Thyroid gland (tissue), 4 donors: ENCODE measurements at regions not wholly inside any gene's neighbourhood (a gene's known extent, or its start where the extent isn't known, plus 50 kb on each side); places are given as distances from the start of the nearest gene placed in this dataset.
A peak's percentile ranks its signal among the peaks of the same experiment; 100 is the strongest.

Experiments used
- DNase-seq, 2 donors: peaks; one replicate each; pipeline ENCODE4 v3.0.0-alpha.2; 2019
- H3K27ac ChIP-seq, 3 donors: fragments of 200-600 bp; sonication (generic); 1 replicate in 2 of 3; 2 replicates in 1 of 3; pipeline ENCODE4 v1.5.1; 2016 to 2019; ENCODE audit warnings: mild to moderate bottlenecking in 1 of 3, moderate library complexity in 1 of 3
- H3K27me3 ChIP-seq: fragments of 200-600 bp; sonication (generic); one replicate; pipeline ENCODE4 v1.5.1; 2019
- H3K36me3 ChIP-seq, 2 donors: fragments of 200-600 bp; sonication (generic); one replicate each; pipeline ENCODE4 v1.5.1; 2016 to 2019
- H3K4me1 ChIP-seq, 2 donors: fragments of 200-600 bp; sonication (generic); one replicate each; pipeline ENCODE4 v1.5.1; 2017 to 2019
- H3K4me3 ChIP-seq, 3 donors: fragments of 200-600 bp; sonication (generic); replicated peaks in 1 of 3; 1 replicate in 2 of 3; 2 replicates in 1 of 3; pipeline ENCODE4 v1.5.1; 2016; ENCODE audit warnings: mild to moderate bottlenecking in 1 of 3
- H3K9me3 ChIP-seq: fragments of 200-600 bp; sonication (generic); one replicate; pipeline ENCODE4 v1.5.1; 2017
- POLR2A ChIP-seq, 2 donors: fragments of 450-650 bp; IDR thresholded peaks; one replicate each; pipeline ENCODE4 v1.6.1; 2017; ENCODE audit warnings: antibody characterized with exemption in 2 of 2, mild to moderate bottlenecking in 2 of 2, moderate library complexity in 1 of 2
- WGBS, 2 donors: methylation state at CpG; one replicate each; pipeline ENCODE4 v1.1.5; 2017; 5-methylcytosine and 5-hydroxymethylcytosine counted together
- intact Hi-C: fragments of 100-400 bp; cut with DNase I; formaldehyde crosslinking; loops from one replicate; pipeline ENCODE4 v1.15.1; 2023
- TF ChIP-seq, protein P1 (sequence below), 6 experiments: fragments of 200-600 bp in 3 of 6; fragments of 450-650 bp in 3 of 6; sonication (generic) in 3 of 6; IDR thresholded peaks; one replicate each; pipeline ENCODE4 v1.5.1; 2016 to 2019; ENCODE audit warnings: antibody characterized with exemption in 6 of 6, mild to moderate bottlenecking in 2 of 6, inconsistent platforms in 1 of 6, moderate library complexity in 1 of 6

DNA sequence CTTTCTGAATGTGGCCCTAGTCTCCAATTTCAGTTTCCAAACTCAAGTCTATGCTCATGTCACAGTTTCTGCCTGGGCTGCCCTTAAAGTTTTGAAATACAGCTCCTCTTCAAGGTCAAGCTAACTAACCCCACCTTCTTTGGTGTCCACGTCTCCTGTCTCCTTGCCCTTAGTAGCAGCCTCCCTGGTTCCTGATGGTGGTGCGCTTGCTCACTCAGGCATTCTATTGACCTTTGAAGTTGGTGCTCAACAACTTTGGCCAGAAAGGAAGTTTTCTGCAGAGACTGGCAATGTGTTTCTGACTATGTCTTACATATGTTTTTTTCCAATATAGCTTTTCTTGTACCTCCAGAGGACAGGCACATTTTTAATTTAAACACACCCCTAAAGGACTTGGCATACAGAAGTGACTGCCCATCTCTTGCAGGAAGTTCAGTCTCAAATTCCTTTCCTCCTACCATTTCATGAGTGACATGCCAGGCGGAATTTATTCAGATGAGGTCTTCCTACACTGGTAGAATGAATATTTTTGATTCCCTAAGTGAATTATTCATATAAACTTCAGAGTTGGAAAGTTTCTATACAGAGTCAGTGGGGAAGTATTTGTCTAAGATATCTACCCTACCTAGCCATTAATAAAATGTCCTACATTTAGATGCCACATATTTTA lies 364.3 kb upstream of the USP24 start:
- peaks cover 40 to 47% of the 10 kb centered on the region in 2 donors for H3K4me1 ChIP-seq
- no peaks in the 10 kb centered on the region for H3K27me3 ChIP-seq
- TF ChIP-seq POLR2A (IDR thresholded peaks at IDR 0.05): no peak
- TF ChIP-seq, protein P1, sequence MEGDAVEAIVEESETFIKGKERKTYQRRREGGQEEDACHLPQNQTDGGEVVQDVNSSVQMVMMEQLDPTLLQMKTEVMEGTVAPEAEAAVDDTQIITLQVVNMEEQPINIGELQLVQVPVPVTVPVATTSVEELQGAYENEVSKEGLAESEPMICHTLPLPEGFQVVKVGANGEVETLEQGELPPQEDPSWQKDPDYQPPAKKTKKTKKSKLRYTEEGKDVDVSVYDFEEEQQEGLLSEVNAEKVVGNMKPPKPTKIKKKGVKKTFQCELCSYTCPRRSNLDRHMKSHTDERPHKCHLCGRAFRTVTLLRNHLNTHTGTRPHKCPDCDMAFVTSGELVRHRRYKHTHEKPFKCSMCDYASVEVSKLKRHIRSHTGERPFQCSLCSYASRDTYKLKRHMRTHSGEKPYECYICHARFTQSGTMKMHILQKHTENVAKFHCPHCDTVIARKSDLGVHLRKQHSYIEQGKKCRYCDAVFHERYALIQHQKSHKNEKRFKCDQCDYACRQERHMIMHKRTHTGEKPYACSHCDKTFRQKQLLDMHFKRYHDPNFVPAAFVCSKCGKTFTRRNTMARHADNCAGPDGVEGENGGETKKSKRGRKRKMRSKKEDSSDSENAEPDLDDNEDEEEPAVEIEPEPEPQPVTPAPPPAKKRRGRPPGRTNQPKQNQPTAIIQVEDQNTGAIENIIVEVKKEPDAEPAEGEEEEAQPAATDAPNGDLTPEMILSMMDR (IDR thresholded peaks at IDR 0.05): no peak
- no peaks in the 10 kb centered on the region for H3K36me3 ChIP-seq
- H3K27ac ChIP-seq: peak overlapping the region in 1 of 3 donors; percentile 72
- H3K9me3 ChIP-seq: no peaks in the 10 kb centered on the region
- 63 to 69% methylated on average over 3 of the region's 3 CpGs for WGBS, 2 donors
- no peak overlapping the region for H3K4me3 ChIP-seq
- intact Hi-C loops: no loop called here
- peak; percentile 57 to 58 for DNase-seq

DNA sequence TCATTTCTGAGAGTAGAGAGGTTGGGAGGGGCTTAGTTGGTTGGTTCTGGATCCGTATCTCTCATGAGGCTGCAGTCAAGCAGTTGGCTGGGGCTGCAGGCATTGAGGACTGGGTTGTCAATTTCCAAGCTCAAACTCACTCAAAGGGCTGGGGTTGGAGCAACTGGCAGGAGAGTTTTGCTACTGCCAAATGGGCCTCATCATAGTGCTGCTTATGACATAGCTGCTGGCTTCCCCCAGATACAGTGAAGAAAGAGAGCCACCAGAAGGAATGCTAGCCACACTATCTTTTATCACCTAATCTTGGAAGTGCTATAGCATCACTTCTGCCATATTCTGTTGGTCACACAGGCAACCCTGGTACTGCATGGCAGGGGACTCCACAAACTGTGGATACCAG lies 363.5 kb upstream of the USP24 start:
- Histone ChIP-seq H3K4me1 (peaks cover 39 to 47% of the 10 kb centered on the region in 2 donors), H3K27me3 (no peaks in the 10 kb centered on the region), H3K4me3 (no peak overlapping the region), H3K27ac (peak overlapping the region in 1 of 3 donors; percentile 72), H3K36me3 (no peaks in the 10 kb centered on the region), H3K9me3 (no peaks in the 10 kb centered on the region)
- DNase-seq: no peak
- TF ChIP-seq, protein P1 (IDR thresholded peaks at IDR 0.05): no peak
- TF ChIP-seq POLR2A (IDR thresholded peaks at IDR 0.05): no peak
- intact Hi-C loops: no loop called here
- 88 to 96% methylated on average over 1 of the region's 1 CpG for WGBS, 2 donors

DNA sequence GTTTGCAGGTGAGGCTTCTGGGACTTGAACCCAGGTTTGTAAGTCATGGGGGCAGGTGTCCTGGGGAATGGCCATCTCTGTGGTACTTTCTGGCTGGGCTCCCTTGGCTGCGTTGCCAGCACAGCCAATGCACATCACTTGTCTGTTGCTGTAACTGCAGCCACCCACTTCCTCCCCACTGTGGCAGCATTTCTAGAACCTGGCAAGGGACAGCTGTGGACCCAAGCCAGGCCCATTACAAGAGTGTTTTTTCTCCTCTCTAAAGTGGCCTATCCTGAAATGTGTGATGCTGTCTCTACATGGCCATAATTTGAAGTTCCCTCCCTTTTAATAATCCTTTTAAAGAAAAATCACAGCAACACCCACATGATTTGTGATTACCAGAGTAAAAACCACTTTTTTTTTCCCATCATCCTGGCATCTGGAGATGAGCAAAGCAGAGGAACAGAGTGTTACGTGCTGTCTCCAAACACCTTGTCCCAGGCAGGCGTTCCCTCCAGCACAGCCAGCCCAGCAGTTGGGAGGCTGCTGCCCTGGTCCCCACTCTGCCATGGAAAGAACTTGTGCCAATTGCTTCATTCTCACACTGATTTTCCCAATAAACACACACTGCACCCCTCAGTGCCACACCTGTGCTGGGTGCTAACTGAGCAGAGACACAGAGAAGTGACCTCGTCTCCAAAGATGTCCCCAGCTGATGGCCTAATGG lies 360.6 kb upstream of the USP24 start:
- H3K27ac ChIP-seq: no peak overlapping the region
- peak; percentile 86 to 88 for DNase-seq
- no peaks in the 10 kb centered on the region for H3K9me3 ChIP-seq
- no peaks in the 10 kb centered on the region for H3K36me3 ChIP-seq
- H3K27me3 ChIP-seq: no peaks in the 10 kb centered on the region
- intact Hi-C loops: no loop called here
- WGBS, 2 donors: 78 to 79% methylated on average over 4 of the region's 4 CpGs
- no peak for TF ChIP-seq POLR2A (IDR thresholded peaks at IDR 0.05)
- TF ChIP-seq, protein P1 (IDR thresholded peaks at IDR 0.05): peak in 4 of 6 experiments; percentile 17 to 43 (median 36)
- peaks cover 18 to 23% of the 10 kb centered on the region in 2 donors for H3K4me1 ChIP-seq
- no peak overlapping the region for H3K4me3 ChIP-seq

DNA sequence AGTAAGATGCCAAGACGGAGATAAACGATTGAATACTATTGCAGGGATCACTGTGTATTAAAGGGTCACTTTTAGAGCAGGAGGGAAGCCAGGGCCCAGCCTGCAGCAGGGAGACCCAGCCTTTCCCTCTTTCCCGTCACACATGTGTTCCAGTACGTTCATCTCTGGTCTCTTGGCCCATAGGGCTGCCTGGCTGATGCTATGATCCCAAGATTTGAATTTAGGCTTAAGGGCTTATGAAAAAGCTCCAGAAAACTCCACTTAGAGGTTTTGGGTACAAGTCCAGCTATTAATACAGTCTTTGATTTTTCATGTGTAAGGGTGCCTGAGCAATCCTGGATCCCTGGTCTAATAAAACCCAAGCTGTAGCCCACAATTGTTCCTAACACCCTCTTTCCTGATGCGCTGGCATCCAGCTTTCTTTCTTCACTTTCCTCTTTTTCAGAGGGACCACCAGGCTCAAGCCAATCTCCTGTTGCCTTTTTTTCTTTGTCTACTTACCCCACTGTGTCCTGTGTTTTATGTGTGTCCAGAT lies 359.6 kb upstream of the USP24 start:
- H3K27me3 ChIP-seq: no peaks in the 10 kb centered on the region
- no peak overlapping the region for H3K4me3 ChIP-seq
- no peak overlapping the region for H3K27ac ChIP-seq
- DNase-seq: no peak
- intact Hi-C loops: no loop called here
- no peaks in the 10 kb centered on the region for H3K9me3 ChIP-seq
- H3K36me3 ChIP-seq: no peaks in the 10 kb centered on the region
- WGBS, 2 donors: 90 to 91% methylated on average over 5 of the region's 5 CpGs
- TF ChIP-seq, protein P1 (IDR thresholded peaks at IDR 0.05): no peak
- no peak for TF ChIP-seq POLR2A (IDR thresholded peaks at IDR 0.05)
- H3K4me1 ChIP-seq: peaks cover 10 to 16% of the 10 kb centered on the region in 2 donors
